Endothelial cell of umbilical vein (primary cell): ENCODE measurements at regions not wholly inside any gene's neighbourhood (a gene's known extent, or its start where the extent isn't known, plus 50 kb on each side); places are given as distances from the start of the nearest gene placed in this dataset.

ENCODE experiments used
- BruUV-seq: library from RNA; stranded (reverse); fragments of 400-500 nt; replicated peaks from 2 replicates; lab custom pipeline; 2021; lab: Mats Ljungman, UMichigan
- CTCF ChIA-PET: fragments of 300-600, 350-600 bp; sonication (Branson Sonifier 250); formaldehyde crosslinking; loops from one replicate; lab custom pipeline; 2021; ENCODE audit warnings: antibody characterized with exemption, inconsistent platforms; lab: Charles Lee
- POLR2A ChIA-PET: fragments of 300-600, 350-600 bp; sonication (Branson Sonifier 250); formaldehyde crosslinking; loops from one replicate; lab custom pipeline; 2021; ENCODE audit warnings: antibody characterized with exemption, inconsistent platforms; lab: Charles Lee
- DNase-seq: peaks from one replicate; pipeline ENCODE4 v3.0.0-alpha.2; 2011; ENCODE audit warnings: low read depth, low spot score
- FAIRE-seq: peaks from 2 replicates; lab custom pipeline; 2011; peaks lifted over from hg19 to GRCh38; lab: Jason Lieb, UNC
- H2AFZ ChIP-seq: 2 replicates; pipeline ENCODE4 v1.6.0; 2012; ENCODE audit warnings: low read depth, low read length, control low read depth, inconsistent platforms
- H3K27ac ChIP-seq: 2 replicates; pipeline ENCODE4 v1.5.1; 2011; ENCODE audit warnings: low read depth, mild to moderate bottlenecking, control low read depth, low read length, moderate library complexity; ENCODE audit not compliant: insufficient read depth
- H3K27me3 ChIP-seq, 2 experiments: 2 replicates each; pipeline versions ENCODE4 v1.6.0 to v1.6.1; 2011; ENCODE audit warnings: low read length in 2 of 2, mixed read lengths in 1 of 2; ENCODE audit not compliant: control insufficient read depth in 2 of 2, insufficient read depth in 2 of 2
- H3K36me3 ChIP-seq, 2 experiments: 2 replicates in 1 of 2; 3 replicates in 1 of 2; pipeline ENCODE4 v1.5.1; 2011; ENCODE audit warnings: low read length in 2 of 2, mild to moderate bottlenecking in 1 of 2, moderate library complexity in 1 of 2; ENCODE audit not compliant: control insufficient read depth in 2 of 2, insufficient read depth in 2 of 2; ENCODE audit errors: extremely low read depth in 1 of 2
- H3K4me1 ChIP-seq: 3 replicates; pipeline ENCODE4 v1.5.1; 2011; ENCODE audit warnings: mild to moderate bottlenecking, low read length; ENCODE audit not compliant: control insufficient read depth, insufficient read depth; ENCODE audit errors: extremely low read depth
- H3K4me2 ChIP-seq: 2 replicates; pipeline ENCODE4 v1.6.1; 2011; ENCODE audit warnings: low read length, control low read depth, mixed read lengths; ENCODE audit not compliant: insufficient read depth
- H3K4me3 ChIP-seq, 3 experiments: fragments of 200-600 bp in 1 of 3; sonication (generic), shearing (Covaris generic) in 1 of 3; replicated peaks in 1 of 3; 2 replicates each; pipeline ENCODE4 v1.5.1; 2011 to 2016; ENCODE audit warnings: control low read depth in 3 of 3, low read length in 3 of 3, mild to moderate bottlenecking in 2 of 3, inconsistent platforms in 1 of 3, low read depth in 1 of 3, moderate library complexity in 1 of 3; ENCODE audit not compliant: insufficient read depth in 1 of 3
- H3K79me2 ChIP-seq: 2 replicates; pipeline ENCODE4 v1.6.0; 2012; ENCODE audit warnings: low read length, inconsistent platforms; ENCODE audit not compliant: control insufficient read depth, insufficient read depth
- H3K9ac ChIP-seq: replicated peaks from 2 replicates; pipeline ENCODE3; 2011; ENCODE audit warnings: low read length, control low read depth; ENCODE audit not compliant: insufficient read depth; ENCODE audit errors: extremely low read depth
- H3K9me1 ChIP-seq: replicated peaks from 3 replicates; pipeline ENCODE4 v1.6.0; 2011; ENCODE audit warnings: mild to moderate bottlenecking, low read length; ENCODE audit not compliant: control insufficient read depth, insufficient read depth; ENCODE audit errors: extremely low read depth
- H3K9me3 ChIP-seq: replicated peaks from 2 replicates; pipeline ENCODE4 v1.5.1; 2012; ENCODE audit warnings: low read length, inconsistent platforms; ENCODE audit not compliant: control insufficient read depth, insufficient read depth
- H4K20me1 ChIP-seq: replicated peaks from 2 replicates; pipeline ENCODE3; 2011; ENCODE audit warnings: mild to moderate bottlenecking, low read length; ENCODE audit not compliant: control insufficient read depth, insufficient read depth; ENCODE audit errors: extremely low read depth
- EZH2 ChIP-seq: IDR thresholded peaks from 2 replicates; pipeline ENCODE4 v1.6.1; 2012; ENCODE audit warnings: borderline replicate concordance, low read depth, mild to moderate bottlenecking, moderate library complexity, low read length, inconsistent platforms; ENCODE audit not compliant: severe bottlenecking
- FOS ChIP-seq: IDR thresholded peaks from 2 replicates; pipeline ENCODE4 v1.6.1; 2011; ENCODE audit warnings: mild to moderate bottlenecking, low read length, moderate library complexity, borderline replicate concordance; ENCODE audit not compliant: insufficient read depth
- GATA2 ChIP-seq: IDR thresholded peaks from 2 replicates; pipeline ENCODE4 v1.7.0; 2011; ENCODE audit warnings: low read depth, mild to moderate bottlenecking, moderate library complexity, mixed read lengths, low read length; ENCODE audit not compliant: insufficient read length, insufficient read depth
- JUN ChIP-seq: IDR thresholded peaks from 2 replicates; pipeline ENCODE4 v1.6.1; 2011; ENCODE audit warnings: borderline replicate concordance, low read depth; ENCODE audit not compliant: insufficient read length, insufficient read depth
- MAX ChIP-seq: IDR thresholded peaks from 2 replicates; pipeline ENCODE4 v1.6.1; 2011; ENCODE audit not compliant: insufficient read depth, insufficient read length
- MYC ChIP-seq: IDR thresholded peaks from one replicate; pipeline ENCODE4 v1.6.1; 2011; ENCODE audit warnings: mild to moderate bottlenecking, low read depth, low read length
- POLR2A ChIP-seq: IDR thresholded peaks from 2 replicates; pipeline ENCODE4 v1.6.1; 2012; ENCODE audit warnings: low read depth, mild to moderate bottlenecking, control low read depth, low read length
- POLR2AphosphoS5 ChIP-seq: IDR thresholded peaks from 2 replicates; pipeline ENCODE4 v1.6.1; 2012; ENCODE audit warnings: low read depth, mild to moderate bottlenecking, control low read depth, low read length, moderate library complexity; ENCODE audit not compliant: insufficient read depth
- dilution Hi-C: fragments of 300-500 bp; cut with MboI; formaldehyde crosslinking; loops from one replicate; pipeline ENCODE4 v1.15.0; 2019; ENCODE audit warnings: low sequenced_read_pairs; ENCODE audit not compliant: extremely low pct_ligation_motif_present
- intact Hi-C: fragments of 100-400 bp; cut with micrococcal nuclease; formaldehyde crosslinking; loops from one replicate; pipeline ENCODE4 v1.10.0; 2022
- TF ChIP-seq, protein P1 (sequence below), 2 donors: IDR thresholded peaks; 1 replicate in 1 of 2; 2 replicates in 1 of 2; pipeline ENCODE4 v1.5.1; 2011; ENCODE audit warnings: low read length in 2 of 2, mild to moderate bottlenecking in 2 of 2, moderate library complexity in 2 of 2, control low read depth in 1 of 2, inconsistent platforms in 1 of 2, low read depth in 1 of 2; ENCODE audit not compliant: insufficient read depth in 1 of 2; ENCODE audit errors: extremely low read depth in 1 of 2

GRCh38 chr18:68431111-68431921, 283.6 kb downstream of the TMX3 start:
- no peaks in the 10 kb centered on the region for H3K79me2 ChIP-seq
- H3K9me1 ChIP-seq = no peaks in the 10 kb centered on the region
- BruUV-seq = no TSS peak
- peaks cover 6% of the 10 kb centered on the region for H3K4me1 ChIP-seq
- H3K9ac ChIP-seq = no peak overlapping the region
- DNase-seq (no peak), FAIRE-seq (no peak)
- no peaks in the 10 kb centered on the region for H3K27me3 ChIP-seq
- ChIA-PET CTCF (no interaction called here), POLR2A (no interaction called here)
- no peaks in the 10 kb centered on the region for H3K9me3 ChIP-seq
- intact Hi-C loops (no loop called here), dilution Hi-C loops (no loop called here)
- no peaks in the 10 kb centered on the region for H3K36me3 ChIP-seq
- TF ChIP-seq MAX (no peak), FOS (no peak), GATA2 (no peak), POLR2AphosphoS5 (no peak), JUN (no peak), EZH2 (no peak), POLR2A (no peak), MYC (no peak)
- TF ChIP-seq, protein P1, sequence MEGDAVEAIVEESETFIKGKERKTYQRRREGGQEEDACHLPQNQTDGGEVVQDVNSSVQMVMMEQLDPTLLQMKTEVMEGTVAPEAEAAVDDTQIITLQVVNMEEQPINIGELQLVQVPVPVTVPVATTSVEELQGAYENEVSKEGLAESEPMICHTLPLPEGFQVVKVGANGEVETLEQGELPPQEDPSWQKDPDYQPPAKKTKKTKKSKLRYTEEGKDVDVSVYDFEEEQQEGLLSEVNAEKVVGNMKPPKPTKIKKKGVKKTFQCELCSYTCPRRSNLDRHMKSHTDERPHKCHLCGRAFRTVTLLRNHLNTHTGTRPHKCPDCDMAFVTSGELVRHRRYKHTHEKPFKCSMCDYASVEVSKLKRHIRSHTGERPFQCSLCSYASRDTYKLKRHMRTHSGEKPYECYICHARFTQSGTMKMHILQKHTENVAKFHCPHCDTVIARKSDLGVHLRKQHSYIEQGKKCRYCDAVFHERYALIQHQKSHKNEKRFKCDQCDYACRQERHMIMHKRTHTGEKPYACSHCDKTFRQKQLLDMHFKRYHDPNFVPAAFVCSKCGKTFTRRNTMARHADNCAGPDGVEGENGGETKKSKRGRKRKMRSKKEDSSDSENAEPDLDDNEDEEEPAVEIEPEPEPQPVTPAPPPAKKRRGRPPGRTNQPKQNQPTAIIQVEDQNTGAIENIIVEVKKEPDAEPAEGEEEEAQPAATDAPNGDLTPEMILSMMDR (IDR thresholded peaks at IDR 0.05; ENCODE audit: extremely low read depth in 1 of 2, insufficient read depth in 1 of 2, low read depth in 1 of 2, low read length in 2 of 2) = no peak
- H3K4me3 ChIP-seq = no peak overlapping the region
- no peaks in the 10 kb centered on the region for H4K20me1 ChIP-seq
- H3K4me2 ChIP-seq = no peak overlapping the region
- no peak overlapping the region for H2AFZ ChIP-seq
- no peak overlapping the region for H3K27ac ChIP-seq
